ENCODE measurements at regions not wholly inside any gene's neighbourhood (a gene's known extent, or its start where the extent isn't known, plus 50 kb on each side); places are given as distances from the start of the nearest gene placed in this dataset.
A peak's percentile ranks its signal among the peaks of the same experiment; 100 is the strongest.

DNA sequence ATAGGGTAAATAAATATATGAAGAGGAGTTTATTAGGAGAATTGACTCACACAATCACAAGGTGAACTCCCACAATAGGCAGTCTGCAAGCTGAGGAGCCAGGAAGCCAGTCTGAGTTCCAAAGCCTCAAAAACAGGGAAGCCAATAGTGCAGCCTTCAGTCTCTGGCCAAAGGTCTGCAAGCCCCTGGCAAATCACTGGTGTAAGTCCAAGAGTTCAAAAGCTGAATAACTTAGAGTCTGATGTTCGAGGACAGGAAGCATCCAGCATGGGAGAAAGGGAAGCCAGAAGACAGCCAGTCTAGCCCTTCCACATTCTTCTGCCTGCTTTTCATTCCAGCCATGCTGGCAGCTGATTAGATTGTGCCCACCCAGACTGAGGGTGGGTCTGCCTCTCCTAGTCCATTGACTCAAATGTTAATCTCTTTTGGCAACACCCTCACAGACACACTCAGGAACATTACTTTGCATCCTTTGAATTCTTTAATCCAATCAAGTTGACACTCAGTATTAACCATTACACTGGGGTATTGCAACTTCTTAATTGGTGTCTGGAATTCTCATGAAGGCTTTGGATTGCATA, 736.5 kb upstream of the LMO3 start (continued):
- TF ChIP-seq E2F8 (IDR thresholded peaks at IDR 0.05; ENCODE audit: low read depth, partially characterized antibody): no peak
- TF ChIP-seq HMG20B (CRISPR knock-in tag; IDR thresholded peaks at IDR 0.05): no peak

- ChIA-PET POLR2A (no interaction called here), CTCF (ENCODE audit: low intra/inter-chr PET ratio) (no interaction called here)
- Histone ChIP-seq H2AFZ (ENCODE audit: low read depth, low read length) (no peak overlapping the region), H3K9me1 (ENCODE audit: control insufficient read depth, insufficient read depth, low read length) (no peaks in the 10 kb centered on the region), H3K9ac (ENCODE audit: insufficient read depth in 1 of 2, low read depth in 2 of 2, low read length in 2 of 2) (no peak overlapping the region), H3K4me3 (no peak overlapping the region), H4K20me1 (replicated peaks; ENCODE audit: control insufficient read depth, insufficient read depth, low read length) (no peaks in the 10 kb centered on the region), H3K79me2 (ENCODE audit: control insufficient read depth, insufficient read depth, low read length) (no peaks in the 10 kb centered on the region), H3K27me3 (ENCODE audit: control insufficient read depth in 2 of 2, insufficient read depth in 2 of 2, low read length in 2 of 2) (no peaks in the 10 kb centered on the region), H3K4me2 (ENCODE audit: insufficient read depth, low read length) (no peak overlapping the region), H3K27ac (ENCODE audit: extremely low read depth, low read depth, low read length) (no peak overlapping the region), H3K9me3 (replicated peaks; ENCODE audit: control insufficient read depth, insufficient read depth, low read depth, low read length) (no peaks in the 10 kb centered on the region), H3K36me3 (ENCODE audit: control insufficient read depth, insufficient read depth, low read length) (no peaks in the 10 kb centered on the region), H3K4me1 (replicated peaks in 1 of 2; ENCODE audit: control insufficient read depth in 2 of 2, insufficient read depth in 2 of 2, low read length in 2 of 2) (no peaks in the 10 kb centered on the region)
- intact Hi-C loops (cut with micrococcal nuclease): no loop called here
- TF ChIP-seq TRIM24 (IDR thresholded peaks at IDR 0.05) (no peak), ZFPM2 (CRISPR knock-in tag; IDR thresholded peaks at IDR 0.05) (no peak), ZNF316 (IDR thresholded peaks at IDR 0.05) (peak; percentile 4; the same call in 1 of the 2 replicates)
- TF ChIP-seq, protein P1, sequence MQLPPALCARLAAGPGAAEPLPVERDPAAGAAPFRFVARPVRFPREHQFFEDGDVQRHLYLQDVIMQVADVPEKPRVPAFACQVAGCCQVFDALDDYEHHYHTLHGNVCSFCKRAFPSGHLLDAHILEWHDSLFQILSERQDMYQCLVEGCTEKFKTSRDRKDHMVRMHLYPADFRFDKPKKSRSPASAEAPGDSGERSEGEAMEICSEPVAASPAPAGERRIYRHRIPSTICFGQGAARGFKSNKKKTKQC (CRISPR knock-in tag; IDR thresholded peaks at IDR 0.05): no peak
- WGBS (ENCODE audit: insufficient coverage, low coverage, missing lambda C conversion rate): 0% methylated on average over 3 of the region's 3 CpGs
- DNase-seq (ENCODE audit: extremely low read depth in 1 of 4, low spot score in 3 of 4): no peak
- no TSS peak for BruUV-seq (replicated peaks)
- no peak for ATAC-seq
- no peak for FAIRE-seq
- in situ Hi-C loops (cut with MboI): no loop called here
Measured at GRCh38 chr12:17335487-17335886, 729.5 kb upstream of the LMO3 start.

Data from K562 (cell line).